Left lung (tissue), 4 donors: ENCODE measurements at regions not wholly inside any gene's neighbourhood (a gene's known extent, or its start where the extent isn't known, plus 50 kb on each side); places are given as distances from the start of the nearest gene placed in this dataset.

ENCODE experiments used
- ATAC-seq: fragments of 200-7000 bp; cut with Tn5 transposase; one replicate; pipeline ENCODE4 v1.9.1; 2020; ENCODE audit warnings: moderate library complexity
- DNase-seq, 4 donors: peaks; one replicate each; pipeline ENCODE4 v3.0.0-alpha.2; 2013 to 2020
- H3K27ac ChIP-seq, 2 donors: fragments of 200-600 bp; sonication (generic) in 1 of 2; one replicate each; pipeline versions ENCODE4 v1.5.0 to v1.8.0; 2020 to 2021
- H3K27me3 ChIP-seq, 2 donors: fragments of 200-600 bp; sonication (generic) in 1 of 2; one replicate each; pipeline versions ENCODE4 v1.5.0 to v1.8.0; 2020 to 2021
- H3K36me3 ChIP-seq, 2 donors: fragments of 200-600 bp; sonication (generic) in 1 of 2; one replicate each; pipeline versions ENCODE4 v1.5.0 to v1.8.0; 2020 to 2021
- H3K4me1 ChIP-seq, 2 donors: fragments of 200-600 bp; one replicate each; pipeline ENCODE4 v1.8.0; 2021
- H3K4me3 ChIP-seq, 2 donors: fragments of 200-600 bp; sonication (generic) in 1 of 2; one replicate each; pipeline versions ENCODE4 v1.5.0 to v1.8.0; 2020 to 2021; ENCODE audit warnings: mild to moderate bottlenecking in 1 of 2
- H3K9me3 ChIP-seq, 2 donors: fragments of 200-600 bp; sonication (generic) in 1 of 2; one replicate each; pipeline versions ENCODE4 v1.5.0 to v1.8.0; 2020 to 2021
- CTCF ChIP-seq, 2 donors: fragments of 200-600 bp; sonication (generic) in 1 of 2; IDR thresholded peaks; one replicate each; pipeline versions ENCODE4 v1.5.0 to v1.8.0; 2021; ENCODE audit warnings: antibody characterized with exemption in 2 of 2
- intact Hi-C, 2 donors: fragments of 100-400 bp; cut with DNase I; formaldehyde crosslinking; loops; one replicate each; pipeline versions ENCODE4 v1.11.2 to v1.14.2; 2022
- donor health status: DM: no; HTN: yes; CAD: no.
- donor health status: DM: no; HTN: no; CAD: no.

GRCh38 chr2:196479350-196479749, 160.2 kb upstream of the CCDC150 start:
- no peak for ATAC-seq
- Histone ChIP-seq H3K27ac (no peak overlapping the region), H3K4me3 (no peak overlapping the region), H3K4me1 (no peaks in the 10 kb centered on the region), H3K9me3 (no peaks in the 10 kb centered on the region), H3K36me3 (no peaks in the 10 kb centered on the region), H3K27me3 (no peaks in the 10 kb centered on the region)
- TF ChIP-seq CTCF (IDR thresholded peaks at IDR 0.05), result no peak
- no peak for DNase-seq
- intact Hi-C loops, result no loop called here

- no peak for DNase-seq
- intact Hi-C loops, result no loop called here
- H3K9me3 ChIP-seq, result no peaks in the 10 kb centered on the region
- H3K27ac ChIP-seq, result no peak overlapping the region
- no peaks in the 10 kb centered on the region for H3K4me1 ChIP-seq
- ATAC-seq, result no peak
- no peak for TF ChIP-seq CTCF (IDR thresholded peaks at IDR 0.05)
- no peak overlapping the region for H3K4me3 ChIP-seq
- H3K36me3 ChIP-seq, result no peaks in the 10 kb centered on the region
- no peaks in the 10 kb centered on the region for H3K27me3 ChIP-seq
These were observed 158.7 kb upstream of the CCDC150 start for GRCh38 chr2:196480653-196481323.

GRCh38 chr2:196481324-196481697, 158.2 kb upstream of the CCDC150 start:
- Histone ChIP-seq H3K27ac (no peak overlapping the region), H3K36me3 (no peaks in the 10 kb centered on the region), H3K9me3 (no peaks in the 10 kb centered on the region), H3K27me3 (no peaks in the 10 kb centered on the region), H3K4me3 (no peak overlapping the region), H3K4me1 (no peaks in the 10 kb centered on the region)
- DNase-seq (no peak), ATAC-seq (no peak)
- no peak for TF ChIP-seq CTCF (IDR thresholded peaks at IDR 0.05)
- intact Hi-C loops, result no loop called here

- TF ChIP-seq CTCF (IDR thresholded peaks at IDR 0.05), result no peak
- DNase-seq, result no peak
- H3K36me3 ChIP-seq, result no peaks in the 10 kb centered on the region
- H3K27ac ChIP-seq, result no peak overlapping the region
- no peak for ATAC-seq
- H3K9me3 ChIP-seq, result no peaks in the 10 kb centered on the region
- no peak overlapping the region for H3K4me3 ChIP-seq
- intact Hi-C loops, result no loop called here
- no peaks in the 10 kb centered on the region for H3K4me1 ChIP-seq
- H3K27me3 ChIP-seq, result no peaks in the 10 kb centered on the region
These were observed 157.1 kb upstream of the CCDC150 start for GRCh38 chr2:196482119-196483065.

- no peak for ATAC-seq
- no peak for TF ChIP-seq CTCF (IDR thresholded peaks at IDR 0.05)
- Histone ChIP-seq H3K27ac (no peak overlapping the region), H3K9me3 (no peaks in the 10 kb centered on the region), H3K4me1 (no peaks in the 10 kb centered on the region), H3K27me3 (no peaks in the 10 kb centered on the region), H3K36me3 (no peaks in the 10 kb centered on the region), H3K4me3 (no peak overlapping the region)
- intact Hi-C loops, result no loop called here
- DNase-seq, result no peak
These were observed 153.4 kb upstream of the CCDC150 start for GRCh38 chr2:196486146-196486545.
